ENCODE measurements at regions not wholly inside any gene's neighbourhood (a gene's known extent, or its start where the extent isn't known, plus 50 kb on each side); places are given as distances from the start of the nearest gene placed in this dataset.

DNA sequence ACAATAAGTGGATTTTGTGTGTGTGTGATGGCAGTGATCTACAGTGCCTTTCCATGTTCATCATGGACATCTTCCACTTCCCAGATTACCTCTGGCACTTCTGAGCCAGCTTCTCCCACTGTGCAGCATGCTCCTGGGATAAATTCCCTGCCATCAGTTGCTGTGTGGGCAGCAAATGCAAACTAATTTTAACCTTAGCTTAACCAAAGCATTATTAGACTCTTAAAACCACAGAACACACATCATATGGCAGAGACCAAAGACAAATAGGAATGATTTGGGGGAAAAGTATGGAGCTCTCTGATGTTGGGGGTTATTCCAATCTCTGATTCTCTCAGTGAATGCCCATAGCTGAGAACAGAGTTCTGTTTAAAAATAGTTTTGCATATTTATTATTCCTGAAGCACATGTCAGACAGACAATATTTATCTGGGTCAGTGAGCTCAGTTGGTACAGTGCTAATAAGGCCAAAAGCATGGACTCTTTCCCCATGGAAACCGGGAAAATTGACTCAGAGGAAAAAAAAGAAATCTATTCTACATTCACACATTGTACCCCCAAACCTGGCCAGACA is 567.4 kb downstream of the IQCM start:
- TF ChIP-seq, protein P1, sequence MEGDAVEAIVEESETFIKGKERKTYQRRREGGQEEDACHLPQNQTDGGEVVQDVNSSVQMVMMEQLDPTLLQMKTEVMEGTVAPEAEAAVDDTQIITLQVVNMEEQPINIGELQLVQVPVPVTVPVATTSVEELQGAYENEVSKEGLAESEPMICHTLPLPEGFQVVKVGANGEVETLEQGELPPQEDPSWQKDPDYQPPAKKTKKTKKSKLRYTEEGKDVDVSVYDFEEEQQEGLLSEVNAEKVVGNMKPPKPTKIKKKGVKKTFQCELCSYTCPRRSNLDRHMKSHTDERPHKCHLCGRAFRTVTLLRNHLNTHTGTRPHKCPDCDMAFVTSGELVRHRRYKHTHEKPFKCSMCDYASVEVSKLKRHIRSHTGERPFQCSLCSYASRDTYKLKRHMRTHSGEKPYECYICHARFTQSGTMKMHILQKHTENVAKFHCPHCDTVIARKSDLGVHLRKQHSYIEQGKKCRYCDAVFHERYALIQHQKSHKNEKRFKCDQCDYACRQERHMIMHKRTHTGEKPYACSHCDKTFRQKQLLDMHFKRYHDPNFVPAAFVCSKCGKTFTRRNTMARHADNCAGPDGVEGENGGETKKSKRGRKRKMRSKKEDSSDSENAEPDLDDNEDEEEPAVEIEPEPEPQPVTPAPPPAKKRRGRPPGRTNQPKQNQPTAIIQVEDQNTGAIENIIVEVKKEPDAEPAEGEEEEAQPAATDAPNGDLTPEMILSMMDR (conservative IDR thresholded peaks at IDR 0.05; ENCODE audit: low read depth, low read length) = no peak
- no peak overlapping the region for H3K4me3 ChIP-seq (ENCODE audit: low read length)
- DNase-seq (ENCODE audit: low read depth) = no peak

DNA sequence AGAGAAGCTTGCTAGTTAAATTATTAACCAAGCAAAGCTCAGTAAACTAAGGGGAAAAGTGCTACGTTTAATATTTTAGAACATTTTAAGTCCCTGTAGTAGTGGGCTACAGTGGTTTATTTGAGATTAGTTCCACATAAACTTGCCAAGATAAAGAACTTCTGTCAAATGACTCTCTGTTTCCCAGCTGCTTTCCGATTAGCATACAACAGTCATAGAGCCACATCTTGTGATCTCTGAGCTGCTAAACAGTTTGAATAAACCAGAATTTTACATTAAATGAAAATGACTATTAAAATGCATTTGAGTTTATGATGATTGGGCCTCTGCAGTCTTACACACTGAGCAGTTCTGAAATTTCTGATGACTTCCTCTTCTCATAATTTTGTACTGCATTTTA is 568.5 kb downstream of the IQCM start:
- no peak overlapping the region for H3K4me3 ChIP-seq (ENCODE audit: low read length)
- TF ChIP-seq, protein P1 (conservative IDR thresholded peaks at IDR 0.05; ENCODE audit: low read depth, low read length) = no peak
- no peak for DNase-seq (ENCODE audit: low read depth)

DNA sequence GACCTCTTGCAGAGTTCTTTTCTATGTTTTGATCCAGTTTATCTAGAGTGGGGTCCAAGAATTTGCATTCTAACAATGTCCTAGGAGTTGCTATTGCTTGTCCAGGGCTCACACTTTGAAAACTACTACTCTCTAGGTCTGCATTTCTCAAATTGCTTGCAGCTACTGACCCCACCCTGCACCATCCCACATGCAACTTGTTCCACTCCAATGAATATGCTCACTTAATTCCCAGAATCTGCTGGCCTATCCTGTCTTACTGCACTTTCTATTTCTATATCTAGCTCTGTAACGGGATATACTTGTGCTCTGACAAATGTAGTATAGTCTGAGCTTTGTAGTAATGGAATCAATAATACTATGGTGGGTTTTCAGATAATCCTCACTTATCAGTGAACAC is 570.3 kb downstream of the IQCM start:
- TF ChIP-seq, protein P1 (conservative IDR thresholded peaks at IDR 0.05; ENCODE audit: low read depth, low read length) = no peak
- H3K4me3 ChIP-seq (ENCODE audit: low read length) = no peak overlapping the region
- no peak for DNase-seq (ENCODE audit: low read depth)

DNA sequence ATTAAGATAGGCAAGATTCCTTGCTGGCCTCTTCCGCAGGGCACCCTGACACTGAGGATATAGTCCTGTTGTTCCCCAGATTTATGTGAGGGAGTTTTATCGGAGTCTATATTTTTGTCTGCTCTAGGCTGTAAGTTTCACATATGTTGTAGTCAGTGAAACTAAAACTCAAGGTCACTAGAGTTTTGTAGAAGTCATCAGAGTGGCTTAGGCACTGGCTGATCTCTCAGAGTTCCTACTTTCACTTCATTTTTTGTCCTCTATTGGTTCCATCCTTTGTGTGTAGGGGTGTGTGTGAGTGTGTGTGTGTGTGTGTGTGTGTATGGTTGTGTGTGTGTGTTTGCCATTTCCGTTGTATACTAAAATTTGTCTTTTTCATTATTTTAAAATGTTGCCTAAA is 577.5 kb downstream of the IQCM start:
- H3K4me3 ChIP-seq (ENCODE audit: low read length) = no peak overlapping the region
- TF ChIP-seq, protein P1 (conservative IDR thresholded peaks at IDR 0.05; ENCODE audit: low read depth, low read length) = no peak
- DNase-seq (ENCODE audit: low read depth) = no peak

DNA sequence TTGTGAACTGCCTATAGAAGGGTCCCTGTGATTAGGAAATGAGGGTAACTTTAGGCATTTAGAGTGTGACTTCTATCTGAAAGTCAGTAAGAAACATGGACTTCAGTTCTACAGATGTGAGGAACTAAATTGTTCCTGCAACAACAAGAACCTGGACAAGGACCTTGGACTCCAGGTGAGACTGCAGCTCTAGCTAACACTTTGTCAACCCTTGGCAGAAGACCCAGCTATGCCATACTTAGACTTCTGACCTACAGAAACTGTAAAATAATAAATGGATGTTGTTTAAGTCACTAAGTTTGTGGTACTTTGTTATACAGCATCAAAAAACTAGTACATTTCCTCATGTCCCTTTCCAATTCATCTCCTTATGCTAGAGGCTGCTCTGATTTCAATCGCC is 580.8 kb downstream of the IQCM start:
- no peak overlapping the region for H3K4me3 ChIP-seq (ENCODE audit: low read length)
- TF ChIP-seq, protein P1 (conservative IDR thresholded peaks at IDR 0.05; ENCODE audit: low read depth, low read length) = no peak
- DNase-seq (ENCODE audit: low read depth) = no peak

DNA sequence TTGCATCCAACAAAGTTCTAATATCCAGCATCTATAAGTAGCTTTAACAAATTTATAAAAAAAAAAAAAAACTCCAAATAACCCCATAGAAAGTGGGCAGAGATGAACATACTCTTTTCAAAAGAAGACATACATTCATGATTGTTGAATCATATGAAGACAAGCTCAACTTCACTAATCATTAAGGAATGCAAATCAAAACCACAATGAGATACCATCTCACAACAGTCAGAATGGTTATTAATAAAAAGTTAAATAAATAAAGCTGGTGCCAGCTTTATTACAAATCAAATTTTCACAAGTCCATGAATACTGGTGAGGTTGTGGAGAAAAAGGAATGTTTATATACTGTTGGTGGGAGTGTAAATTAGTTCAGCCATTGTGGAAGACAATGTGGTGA is 592.0 kb downstream of the IQCM start:
- no peak overlapping the region for H3K4me3 ChIP-seq (ENCODE audit: low read length)
- TF ChIP-seq, protein P1 (conservative IDR thresholded peaks at IDR 0.05; ENCODE audit: low read depth, low read length) = no peak
- peak; percentile 27 for DNase-seq (ENCODE audit: low read depth)

DNA sequence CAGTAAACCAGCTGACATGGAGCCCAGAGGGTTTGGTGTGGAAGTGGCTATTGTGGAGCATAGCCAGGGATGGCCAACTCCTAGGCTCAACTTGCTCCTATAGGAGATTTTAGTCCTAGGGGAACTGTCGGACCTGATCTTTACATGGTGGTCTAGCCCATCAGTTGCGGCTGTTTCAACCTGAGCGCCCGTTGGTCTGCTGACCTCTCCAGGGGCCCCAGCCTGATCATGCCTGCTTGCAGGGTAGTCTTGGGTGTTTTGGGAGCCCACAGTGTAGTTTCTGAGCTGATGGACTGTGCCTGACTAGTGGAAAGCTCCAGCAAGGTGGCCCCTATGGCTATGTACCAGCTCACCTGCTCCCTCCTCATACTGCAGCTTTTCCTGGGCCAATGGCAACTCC is 597.0 kb downstream of the IQCM start:
- DNase-seq (ENCODE audit: low read depth) = no peak
- no peak overlapping the region for H3K4me3 ChIP-seq (ENCODE audit: low read length)
- TF ChIP-seq, protein P1 (conservative IDR thresholded peaks at IDR 0.05; ENCODE audit: low read depth, low read length) = no peak
